Calu3 (cell line): ENCODE measurements at regions not wholly inside any gene's neighbourhood (a gene's known extent, or its start where the extent isn't known, plus 50 kb on each side); places are given as distances from the start of the nearest gene placed in this dataset.
"Not testable (repeated sequence)": the region's sequence is repeated elsewhere in the genome, so short reads cannot be mapped to it uniquely, and the experiment has no call there.

Experiments
- BruUV-seq: library from RNA; stranded (reverse); fragments of 400-500 nt; replicated peaks from 2 replicates; lab custom pipeline; 2021; lab: Mats Ljungman, UMichigan
- CTCF ChIA-PET: fragments of 300-600 bp; sonication (Branson Sonifier 250); formaldehyde crosslinking; loops from one replicate; lab custom pipeline; 2022; ENCODE audit warnings: antibody characterized with exemption; lab: Charles Lee
- DNase-seq: peaks from one replicate; pipeline ENCODE4 v3.0.0; 2022
- H3K27ac Mint-ChIP-seq: one replicate; pipeline ENCODE4 v1.8.0; 2022; ENCODE audit warnings: mixed read lengths; ENCODE audit not compliant: unreplicated experiment
- H3K27me3 Mint-ChIP-seq: one replicate; pipeline ENCODE4 v1.8.0; 2022; ENCODE audit warnings: mixed read lengths; ENCODE audit not compliant: unreplicated experiment
- H3K36me3 Mint-ChIP-seq: one replicate; pipeline ENCODE4 v1.8.0; 2022; ENCODE audit warnings: mild to moderate bottlenecking, moderate library complexity, mixed read lengths; ENCODE audit not compliant: insufficient read depth, unreplicated experiment
- H3K4me1 Mint-ChIP-seq: one replicate; pipeline ENCODE4 v1.8.0; 2022; ENCODE audit warnings: mild to moderate bottlenecking, low read depth, mixed read lengths; ENCODE audit not compliant: unreplicated experiment
- H3K4me3 Mint-ChIP-seq: one replicate; pipeline ENCODE4 v1.8.0; 2022; ENCODE audit warnings: mild to moderate bottlenecking, low read depth, moderate library complexity, mixed read lengths; ENCODE audit not compliant: unreplicated experiment
- H3K9me3 Mint-ChIP-seq: one replicate; pipeline ENCODE4 v1.8.0; 2022; ENCODE audit warnings: low read depth, mixed read lengths; ENCODE audit not compliant: unreplicated experiment
- intact Hi-C: fragments of 100-400 bp; cut with micrococcal nuclease; formaldehyde crosslinking; loops from one replicate; pipeline ENCODE4 v1.10.0; 2022; ENCODE audit not compliant: unreplicated experiment
- TF ChIP-seq, protein P1 (sequence below): fragments of 200-600 bp; IDR thresholded peaks from one replicate; pipeline ENCODE4 v1.8.0; 2022; ENCODE audit warnings: antibody characterized with exemption; ENCODE audit not compliant: unreplicated experiment

DNA sequence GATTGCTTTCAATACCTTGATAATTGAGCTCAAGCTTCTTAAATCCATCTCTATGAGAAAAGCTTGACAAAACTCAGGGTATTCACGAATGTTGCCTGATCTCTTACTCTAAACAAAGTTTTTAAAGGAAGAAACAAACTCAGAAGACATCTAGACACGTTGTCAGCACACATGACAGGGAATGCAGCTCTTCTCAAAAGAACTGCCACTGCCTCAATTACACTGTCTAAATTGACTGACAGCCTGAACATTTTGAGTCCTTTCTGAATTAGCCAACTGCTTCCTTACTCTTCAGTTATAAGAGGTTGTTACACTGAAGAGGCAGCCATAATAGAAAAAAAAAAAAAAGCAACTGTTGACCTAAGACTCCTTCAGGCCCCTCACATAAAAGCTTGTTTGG is 1646.7 kb upstream of the B3GALT2 start:
- BruUV-seq, result no TSS peak
- Mint-ChIP-seq H3K4me3 (no peak overlapping the region), H3K27ac (no peak overlapping the region), H3K36me3 (no peaks in the 10 kb centered on the region), H3K27me3 (no peaks in the 10 kb centered on the region), H3K4me1 (peaks cover 7% of the 10 kb centered on the region), H3K9me3 (no peaks in the 10 kb centered on the region)
- TF ChIP-seq, protein P1, sequence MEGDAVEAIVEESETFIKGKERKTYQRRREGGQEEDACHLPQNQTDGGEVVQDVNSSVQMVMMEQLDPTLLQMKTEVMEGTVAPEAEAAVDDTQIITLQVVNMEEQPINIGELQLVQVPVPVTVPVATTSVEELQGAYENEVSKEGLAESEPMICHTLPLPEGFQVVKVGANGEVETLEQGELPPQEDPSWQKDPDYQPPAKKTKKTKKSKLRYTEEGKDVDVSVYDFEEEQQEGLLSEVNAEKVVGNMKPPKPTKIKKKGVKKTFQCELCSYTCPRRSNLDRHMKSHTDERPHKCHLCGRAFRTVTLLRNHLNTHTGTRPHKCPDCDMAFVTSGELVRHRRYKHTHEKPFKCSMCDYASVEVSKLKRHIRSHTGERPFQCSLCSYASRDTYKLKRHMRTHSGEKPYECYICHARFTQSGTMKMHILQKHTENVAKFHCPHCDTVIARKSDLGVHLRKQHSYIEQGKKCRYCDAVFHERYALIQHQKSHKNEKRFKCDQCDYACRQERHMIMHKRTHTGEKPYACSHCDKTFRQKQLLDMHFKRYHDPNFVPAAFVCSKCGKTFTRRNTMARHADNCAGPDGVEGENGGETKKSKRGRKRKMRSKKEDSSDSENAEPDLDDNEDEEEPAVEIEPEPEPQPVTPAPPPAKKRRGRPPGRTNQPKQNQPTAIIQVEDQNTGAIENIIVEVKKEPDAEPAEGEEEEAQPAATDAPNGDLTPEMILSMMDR, result no peak
- intact Hi-C loops, result no loop called here
- no peak for DNase-seq
- CTCF ChIA-PET, result no interaction called here

DNA sequence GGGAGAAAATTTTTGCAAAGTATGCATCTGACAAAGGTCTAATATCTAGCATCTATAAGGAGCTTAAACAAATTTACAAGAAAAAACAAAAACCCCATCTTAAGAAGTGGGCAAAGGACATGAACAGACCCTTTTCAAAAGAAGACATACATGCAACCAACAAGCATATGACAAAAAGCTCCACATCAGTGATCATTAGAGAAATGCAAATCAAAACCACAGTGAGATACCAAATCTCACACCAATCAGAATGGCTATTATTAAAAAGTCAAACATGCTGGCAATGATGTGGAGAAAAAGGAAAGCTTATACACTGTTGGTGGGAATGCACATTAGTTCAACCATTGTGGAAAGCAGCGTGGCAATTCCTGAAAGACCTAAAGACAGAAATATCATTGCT is 1645.2 kb upstream of the B3GALT2 start:
- H3K27me3 Mint-ChIP-seq, H3K36me3 Mint-ChIP-seq, H3K27ac Mint-ChIP-seq, H3K4me3 Mint-ChIP-seq, intact Hi-C loops, DNase-seq, H3K4me1 Mint-ChIP-seq, H3K9me3 Mint-ChIP-seq, BruUV-seq: not testable (repeated sequence)
- CTCF ChIA-PET, result interaction anchor here (0.6 kb wide), 1 partner anchor 1206 kb away, joined by 3 read pairs; no protein-coding TSS in a partner anchor

DNA sequence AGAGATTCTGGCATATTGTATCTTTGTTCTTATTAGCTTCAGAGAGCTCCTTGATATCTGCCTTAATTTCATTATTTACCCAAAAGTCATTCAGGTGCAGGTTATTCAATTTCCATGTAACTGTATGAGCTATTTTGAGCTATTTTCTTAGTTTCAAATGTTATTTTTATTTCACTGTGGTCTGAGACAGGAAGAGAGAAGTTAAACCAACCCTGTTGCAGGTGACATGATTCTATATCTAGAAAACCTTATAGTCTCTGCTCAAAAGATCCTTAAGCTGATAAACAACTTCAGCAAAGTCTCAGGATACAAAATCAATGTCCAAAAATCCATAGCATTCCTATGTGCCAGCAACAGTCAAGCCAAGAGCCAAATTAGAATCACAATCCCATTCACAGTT is 1644.0 kb upstream of the B3GALT2 start:
- H3K36me3 Mint-ChIP-seq, result no peaks in the 10 kb centered on the region
- no TSS peak for BruUV-seq
- no peak overlapping the region for H3K4me3 Mint-ChIP-seq
- intact Hi-C loops, result no loop called here
- CTCF ChIA-PET, result interaction anchor here (0.7 kb wide), 1 partner anchor 144 kb away, joined by 3 read pairs; no protein-coding TSS in a partner anchor
- H3K27me3 Mint-ChIP-seq, result no peaks in the 10 kb centered on the region
- TF ChIP-seq, protein P1, result no peak
- H3K9me3 Mint-ChIP-seq, result no peaks in the 10 kb centered on the region
- DNase-seq, result no peak
- H3K4me1 Mint-ChIP-seq, result peaks cover 7% of the 10 kb centered on the region
- H3K27ac Mint-ChIP-seq, result no peak overlapping the region

GRCh38 chr1:194829492-194829891 is 1643.1 kb upstream of the B3GALT2 start:
- Mint-ChIP-seq H3K4me3 (no peak overlapping the region), H3K9me3 (no peaks in the 10 kb centered on the region), H3K36me3 (no peaks in the 10 kb centered on the region), H3K4me1 (peaks cover 7% of the 10 kb centered on the region), H3K27me3 (no peaks in the 10 kb centered on the region), H3K27ac (no peak overlapping the region)
- CTCF ChIA-PET, result interaction anchor here (0.6 to 0.7 kb wide), 2 partner anchors 143 to 271 kb away, joined by 3 read pairs; no protein-coding TSS in a partner anchor
- intact Hi-C loops, result no loop called here
- BruUV-seq, result no TSS peak
- TF ChIP-seq, protein P1, result no peak
- no peak for DNase-seq

DNA sequence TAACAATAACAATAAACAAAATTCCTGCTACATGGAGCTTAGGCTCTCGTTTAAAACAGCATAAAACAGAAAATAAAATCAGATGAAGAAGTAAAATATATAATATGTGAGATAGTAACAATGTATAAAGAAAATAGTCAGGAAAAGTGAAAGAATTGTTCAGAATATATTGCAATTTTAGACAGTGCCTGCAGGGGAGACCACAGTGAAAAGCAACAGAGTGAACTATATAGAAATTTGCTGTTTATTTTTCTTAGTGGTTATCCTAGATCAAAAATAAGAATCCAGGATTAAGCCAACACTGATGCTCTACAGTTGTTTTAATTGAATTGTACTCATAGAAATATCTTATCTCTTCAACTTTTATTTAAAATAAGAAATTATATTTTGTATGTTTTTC is 1639.0 kb upstream of the B3GALT2 start:
- H3K4me1 Mint-ChIP-seq, result peaks cover 7% of the 10 kb centered on the region
- H3K27ac Mint-ChIP-seq, result no peak overlapping the region
- CTCF ChIA-PET, result no interaction called here
- intact Hi-C loops, result no loop called here
- no peaks in the 10 kb centered on the region for H3K36me3 Mint-ChIP-seq
- TF ChIP-seq, protein P1, result no peak
- no peaks in the 10 kb centered on the region for H3K27me3 Mint-ChIP-seq
- no peak for DNase-seq
- no peaks in the 10 kb centered on the region for H3K9me3 Mint-ChIP-seq
- no peak overlapping the region for H3K4me3 Mint-ChIP-seq
- BruUV-seq, result no TSS peak
